ENCODE measurements at regions not wholly inside any gene's neighbourhood (a gene's known extent, or its start where the extent isn't known, plus 50 kb on each side); places are given as distances from the start of the nearest gene placed in this dataset.

DNA sequence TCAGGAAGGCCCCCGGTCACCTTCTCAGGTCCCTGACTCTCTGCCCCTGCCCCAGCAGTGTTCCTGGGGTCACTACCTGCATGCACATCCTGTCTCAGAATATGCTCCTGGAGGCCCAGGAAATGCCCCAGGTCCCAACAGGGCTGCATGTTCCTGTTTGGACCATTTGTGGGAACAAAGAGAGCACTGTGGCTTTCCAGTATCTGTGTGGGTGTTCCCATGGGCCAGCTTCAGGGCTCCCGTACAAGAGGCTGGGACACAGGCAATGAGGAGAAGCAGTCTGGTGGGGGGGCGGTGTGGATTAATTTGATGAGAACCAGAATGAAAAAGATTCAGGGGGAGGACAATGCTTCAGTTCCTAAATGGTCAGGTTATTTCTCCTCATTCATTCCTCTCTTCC is 61.5 kb upstream of the GGTLC1 start:
- peaks cover 6% of the 10 kb centered on the region for H3K27me3 Mint-ChIP-seq (ENCODE audit: low read depth, unreplicated experiment)
- peaks cover 5% of the 10 kb centered on the region for H3K4me1 Mint-ChIP-seq (ENCODE audit: low read depth, unreplicated experiment)
- Histone ChIP-seq H3K36me3 (ENCODE audit: insufficient read depth, low read length) (no peaks in the 10 kb centered on the region), H3K4me2 (ENCODE audit: low read length) (no peak overlapping the region), H3K4me1 (ENCODE audit: insufficient read depth, low read length) (no peaks in the 10 kb centered on the region), H3K9me3 (ENCODE audit: insufficient read depth, low read depth, low read length) (no peaks in the 10 kb centered on the region), H3K9ac (ENCODE audit: low read length) (no peak overlapping the region), H3K79me2 (ENCODE audit: insufficient read depth, low read length) (no peaks in the 10 kb centered on the region), H3K4me3 (ENCODE audit: insufficient read depth, low read depth, low read length) (no peak overlapping the region), H3K27ac (ENCODE audit: low read depth, low read length) (no peak overlapping the region), H4K20me1 (ENCODE audit: insufficient read depth, low read length) (no peaks in the 10 kb centered on the region), H3K27me3 (ENCODE audit: insufficient read depth, low read length) (no peaks in the 10 kb centered on the region), H2AFZ (ENCODE audit: low read depth, low read length) (no peak overlapping the region)
- no peak for FAIRE-seq
- H3K36me3 Mint-ChIP-seq (ENCODE audit: low read depth, unreplicated experiment) = no peaks in the 10 kb centered on the region
- H3K27ac Mint-ChIP-seq (ENCODE audit: unreplicated experiment) = no peak overlapping the region
- no peaks in the 10 kb centered on the region for H3K9me3 Mint-ChIP-seq (ENCODE audit: unreplicated experiment)
- TF ChIP-seq, protein P1, sequence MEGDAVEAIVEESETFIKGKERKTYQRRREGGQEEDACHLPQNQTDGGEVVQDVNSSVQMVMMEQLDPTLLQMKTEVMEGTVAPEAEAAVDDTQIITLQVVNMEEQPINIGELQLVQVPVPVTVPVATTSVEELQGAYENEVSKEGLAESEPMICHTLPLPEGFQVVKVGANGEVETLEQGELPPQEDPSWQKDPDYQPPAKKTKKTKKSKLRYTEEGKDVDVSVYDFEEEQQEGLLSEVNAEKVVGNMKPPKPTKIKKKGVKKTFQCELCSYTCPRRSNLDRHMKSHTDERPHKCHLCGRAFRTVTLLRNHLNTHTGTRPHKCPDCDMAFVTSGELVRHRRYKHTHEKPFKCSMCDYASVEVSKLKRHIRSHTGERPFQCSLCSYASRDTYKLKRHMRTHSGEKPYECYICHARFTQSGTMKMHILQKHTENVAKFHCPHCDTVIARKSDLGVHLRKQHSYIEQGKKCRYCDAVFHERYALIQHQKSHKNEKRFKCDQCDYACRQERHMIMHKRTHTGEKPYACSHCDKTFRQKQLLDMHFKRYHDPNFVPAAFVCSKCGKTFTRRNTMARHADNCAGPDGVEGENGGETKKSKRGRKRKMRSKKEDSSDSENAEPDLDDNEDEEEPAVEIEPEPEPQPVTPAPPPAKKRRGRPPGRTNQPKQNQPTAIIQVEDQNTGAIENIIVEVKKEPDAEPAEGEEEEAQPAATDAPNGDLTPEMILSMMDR (IDR thresholded peaks at IDR 0.05; ENCODE audit: insufficient read depth, low read depth, low read length) = no peak
- TF ChIP-seq EZH2 (IDR thresholded peaks at IDR 0.05; ENCODE audit: insufficient read depth, low read length) = no peak
- DNase-seq (ENCODE audit: low read depth) = no peak
- no peak overlapping the region for H3K4me3 Mint-ChIP-seq (ENCODE audit: unreplicated experiment)

DNA sequence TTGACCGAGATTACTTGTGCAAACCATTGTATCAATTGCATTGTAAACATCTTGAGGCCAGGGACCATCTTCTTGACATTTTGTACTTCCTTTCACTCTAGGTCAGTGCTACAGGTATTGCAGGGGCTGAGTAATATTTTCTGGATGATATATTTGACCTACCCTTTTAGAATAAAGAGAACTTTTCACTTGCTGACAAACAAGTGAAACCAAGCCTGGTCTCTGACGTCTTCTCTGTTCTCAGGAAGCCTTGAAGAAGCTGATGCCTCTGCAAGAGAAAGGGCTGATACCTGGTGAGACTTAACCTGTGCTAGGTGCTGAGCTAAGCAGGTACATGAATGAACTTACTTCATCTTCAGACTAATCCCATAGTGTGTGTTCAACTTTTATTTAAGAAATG is 60.5 kb upstream of the GGTLC1 start:
- Mint-ChIP-seq H3K36me3 (ENCODE audit: low read depth, unreplicated experiment) (no peaks in the 10 kb centered on the region), H3K4me3 (ENCODE audit: unreplicated experiment) (no peak overlapping the region), H3K9me3 (ENCODE audit: unreplicated experiment) (no peaks in the 10 kb centered on the region), H3K4me1 (ENCODE audit: low read depth, unreplicated experiment) (peaks cover under 1% of the 10 kb centered on the region), H3K27me3 (ENCODE audit: low read depth, unreplicated experiment) (peaks cover 6% of the 10 kb centered on the region), H3K27ac (ENCODE audit: unreplicated experiment) (no peak overlapping the region)
- Histone ChIP-seq H3K4me2 (ENCODE audit: low read length) (no peak overlapping the region), H3K36me3 (ENCODE audit: insufficient read depth, low read length) (no peaks in the 10 kb centered on the region), H3K9me3 (ENCODE audit: insufficient read depth, low read depth, low read length) (no peaks in the 10 kb centered on the region), H3K4me1 (ENCODE audit: insufficient read depth, low read length) (no peaks in the 10 kb centered on the region), H2AFZ (ENCODE audit: low read depth, low read length) (no peak overlapping the region), H3K79me2 (ENCODE audit: insufficient read depth, low read length) (no peaks in the 10 kb centered on the region), H4K20me1 (ENCODE audit: insufficient read depth, low read length) (no peaks in the 10 kb centered on the region), H3K9ac (ENCODE audit: low read length) (no peak overlapping the region), H3K27me3 (ENCODE audit: insufficient read depth, low read length) (no peaks in the 10 kb centered on the region), H3K4me3 (ENCODE audit: insufficient read depth, low read depth, low read length) (no peak overlapping the region), H3K27ac (ENCODE audit: low read depth, low read length) (no peak overlapping the region)
- DNase-seq (ENCODE audit: low read depth) (no peak), FAIRE-seq (no peak)
- TF ChIP-seq, protein P1 (IDR thresholded peaks at IDR 0.05; ENCODE audit: insufficient read depth, low read depth, low read length) = no peak
- no peak for TF ChIP-seq EZH2 (IDR thresholded peaks at IDR 0.05; ENCODE audit: insufficient read depth, low read length)

DNA sequence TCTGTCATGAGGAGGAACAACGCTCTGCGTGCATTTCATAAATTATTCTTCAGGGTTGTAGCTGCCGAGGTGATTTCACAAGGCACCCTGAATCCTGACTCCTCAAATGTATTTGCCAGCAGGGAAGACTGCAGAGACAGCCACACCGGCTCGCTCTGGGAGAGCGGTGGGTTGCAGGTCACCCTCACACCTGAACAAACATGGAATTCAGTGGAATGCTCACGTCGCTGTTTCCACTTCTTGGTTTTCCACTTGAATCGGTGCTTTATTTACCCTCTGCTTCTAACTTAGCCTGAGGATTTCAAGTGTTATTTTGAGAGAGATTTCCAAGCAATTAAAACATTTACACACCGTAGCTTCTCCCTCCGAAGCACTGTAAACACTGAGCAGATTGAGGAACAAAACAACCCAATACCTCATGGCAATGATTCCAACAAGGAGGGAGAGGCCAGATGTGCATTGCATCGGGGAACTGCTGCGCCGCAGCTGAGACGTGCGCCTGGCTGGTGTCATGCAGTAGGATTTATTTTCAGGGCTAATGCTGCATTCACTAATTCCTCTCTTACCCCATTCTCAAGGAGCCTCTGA is 59.5 kb upstream of the GGTLC1 start:
- Mint-ChIP-seq H3K4me3 (ENCODE audit: unreplicated experiment) (no peak overlapping the region), H3K36me3 (ENCODE audit: low read depth, unreplicated experiment) (no peaks in the 10 kb centered on the region), H3K27ac (ENCODE audit: unreplicated experiment) (no peak overlapping the region), H3K9me3 (ENCODE audit: unreplicated experiment) (no peaks in the 10 kb centered on the region), H3K27me3 (ENCODE audit: low read depth, unreplicated experiment) (peaks cover 6% of the 10 kb centered on the region), H3K4me1 (ENCODE audit: low read depth, unreplicated experiment) (peaks cover 4% of the 10 kb centered on the region)
- DNase-seq (ENCODE audit: low read depth) (no peak), FAIRE-seq (no peak)
- Histone ChIP-seq H3K4me1 (ENCODE audit: insufficient read depth, low read length) (no peaks in the 10 kb centered on the region), H2AFZ (ENCODE audit: low read depth, low read length) (no peak overlapping the region), H3K27ac (ENCODE audit: low read depth, low read length) (no peak overlapping the region), H4K20me1 (ENCODE audit: insufficient read depth, low read length) (no peaks in the 10 kb centered on the region), H3K36me3 (ENCODE audit: insufficient read depth, low read length) (no peaks in the 10 kb centered on the region), H3K4me2 (ENCODE audit: low read length) (no peak overlapping the region), H3K9me3 (ENCODE audit: insufficient read depth, low read depth, low read length) (no peaks in the 10 kb centered on the region), H3K9ac (ENCODE audit: low read length) (no peak overlapping the region), H3K27me3 (ENCODE audit: insufficient read depth, low read length) (no peaks in the 10 kb centered on the region), H3K4me3 (ENCODE audit: insufficient read depth, low read depth, low read length) (no peak overlapping the region), H3K79me2 (ENCODE audit: insufficient read depth, low read length) (no peaks in the 10 kb centered on the region)
- TF ChIP-seq, protein P1 (IDR thresholded peaks at IDR 0.05; ENCODE audit: insufficient read depth, low read depth, low read length) = no peak
- no peak for TF ChIP-seq EZH2 (IDR thresholded peaks at IDR 0.05; ENCODE audit: insufficient read depth, low read length)
